Thyroid gland (tissue), 4 donors: ENCODE measurements at regions not wholly inside any gene's neighbourhood (a gene's known extent, or its start where the extent isn't known, plus 50 kb on each side); places are given as distances from the start of the nearest gene placed in this dataset.
"Not testable (repeated sequence)": the region's sequence is repeated elsewhere in the genome, so short reads cannot be mapped to it uniquely, and the experiment has no call there.

Source experiments
- DNase-seq, 2 donors: peaks; one replicate each; pipeline ENCODE4 v3.0.0-alpha.2; 2019
- H3K27ac ChIP-seq, 3 donors: fragments of 200-600 bp; sonication (generic); 1 replicate in 2 of 3; 2 replicates in 1 of 3; pipeline ENCODE4 v1.5.1; 2016 to 2019; ENCODE audit warnings: mild to moderate bottlenecking in 1 of 3, moderate library complexity in 1 of 3
- H3K27me3 ChIP-seq: fragments of 200-600 bp; sonication (generic); one replicate; pipeline ENCODE4 v1.5.1; 2019
- H3K36me3 ChIP-seq, 2 donors: fragments of 200-600 bp; sonication (generic); one replicate each; pipeline ENCODE4 v1.5.1; 2016 to 2019
- H3K4me1 ChIP-seq, 2 donors: fragments of 200-600 bp; sonication (generic); one replicate each; pipeline ENCODE4 v1.5.1; 2017 to 2019
- H3K4me3 ChIP-seq, 3 donors: fragments of 200-600 bp; sonication (generic); replicated peaks in 1 of 3; 1 replicate in 2 of 3; 2 replicates in 1 of 3; pipeline ENCODE4 v1.5.1; 2016; ENCODE audit warnings: mild to moderate bottlenecking in 1 of 3
- H3K9me3 ChIP-seq: fragments of 200-600 bp; sonication (generic); one replicate; pipeline ENCODE4 v1.5.1; 2017
- POLR2A ChIP-seq, 2 donors: fragments of 450-650 bp; IDR thresholded peaks; one replicate each; pipeline ENCODE4 v1.6.1; 2017; ENCODE audit warnings: antibody characterized with exemption in 2 of 2, mild to moderate bottlenecking in 2 of 2, moderate library complexity in 1 of 2
- WGBS, 2 donors: methylation state at CpG; one replicate each; pipeline ENCODE4 v1.1.5; 2017; 5-methylcytosine and 5-hydroxymethylcytosine counted together
- intact Hi-C: fragments of 100-400 bp; cut with DNase I; formaldehyde crosslinking; loops from one replicate; pipeline ENCODE4 v1.15.1; 2023
- TF ChIP-seq, protein P1 (sequence below), 6 experiments: fragments of 200-600 bp in 3 of 6; fragments of 450-650 bp in 3 of 6; sonication (generic) in 3 of 6; IDR thresholded peaks; one replicate each; pipeline ENCODE4 v1.5.1; 2016 to 2019; ENCODE audit warnings: antibody characterized with exemption in 6 of 6, mild to moderate bottlenecking in 2 of 6, inconsistent platforms in 1 of 6, moderate library complexity in 1 of 6

DNA sequence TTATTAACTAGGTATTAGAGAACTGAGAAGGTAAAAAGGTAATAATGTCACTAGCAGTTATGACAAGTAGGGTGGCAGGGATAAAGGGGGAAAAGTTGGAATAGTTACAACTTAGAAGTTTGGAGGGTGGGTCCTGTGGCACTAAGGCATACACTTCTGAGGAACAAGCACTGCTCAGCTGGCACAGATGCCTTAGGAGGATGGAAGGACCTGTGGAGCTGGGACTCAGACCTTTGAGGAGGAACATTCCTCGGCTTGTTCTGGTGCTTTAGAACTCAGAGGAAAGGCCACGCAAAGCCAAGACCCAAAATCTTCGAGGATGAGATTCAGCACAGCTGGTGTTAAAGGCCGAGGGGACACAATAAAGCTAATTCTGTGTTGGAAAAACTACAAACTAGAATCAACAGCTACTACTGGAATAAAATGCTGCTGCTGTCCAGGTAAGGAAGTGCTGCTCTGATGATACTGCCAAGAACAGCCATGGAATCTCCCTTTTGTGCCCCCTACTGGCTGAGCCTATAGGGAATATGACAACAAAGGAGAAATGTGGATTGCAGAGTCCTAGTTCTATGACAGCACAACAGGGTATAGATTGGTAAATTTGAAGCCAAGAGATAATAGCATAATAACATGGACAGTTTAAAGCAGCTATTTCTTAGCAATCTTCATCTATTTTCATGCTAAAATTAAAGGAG lies 126.7 kb downstream of the SLC25A46 start:
- Histone ChIP-seq H3K27ac (no peak overlapping the region), H3K4me3 (no peak overlapping the region), H3K9me3 (no peaks in the 10 kb centered on the region), H3K27me3 (no peaks in the 10 kb centered on the region), H3K36me3 (no peaks in the 10 kb centered on the region), H3K4me1 (no peaks in the 10 kb centered on the region)
- 67 to 68% methylated on average over 4 of the region's 4 CpGs for WGBS, 2 donors
- no peak for DNase-seq
- intact Hi-C loops: no loop called here
- TF ChIP-seq, protein P1, sequence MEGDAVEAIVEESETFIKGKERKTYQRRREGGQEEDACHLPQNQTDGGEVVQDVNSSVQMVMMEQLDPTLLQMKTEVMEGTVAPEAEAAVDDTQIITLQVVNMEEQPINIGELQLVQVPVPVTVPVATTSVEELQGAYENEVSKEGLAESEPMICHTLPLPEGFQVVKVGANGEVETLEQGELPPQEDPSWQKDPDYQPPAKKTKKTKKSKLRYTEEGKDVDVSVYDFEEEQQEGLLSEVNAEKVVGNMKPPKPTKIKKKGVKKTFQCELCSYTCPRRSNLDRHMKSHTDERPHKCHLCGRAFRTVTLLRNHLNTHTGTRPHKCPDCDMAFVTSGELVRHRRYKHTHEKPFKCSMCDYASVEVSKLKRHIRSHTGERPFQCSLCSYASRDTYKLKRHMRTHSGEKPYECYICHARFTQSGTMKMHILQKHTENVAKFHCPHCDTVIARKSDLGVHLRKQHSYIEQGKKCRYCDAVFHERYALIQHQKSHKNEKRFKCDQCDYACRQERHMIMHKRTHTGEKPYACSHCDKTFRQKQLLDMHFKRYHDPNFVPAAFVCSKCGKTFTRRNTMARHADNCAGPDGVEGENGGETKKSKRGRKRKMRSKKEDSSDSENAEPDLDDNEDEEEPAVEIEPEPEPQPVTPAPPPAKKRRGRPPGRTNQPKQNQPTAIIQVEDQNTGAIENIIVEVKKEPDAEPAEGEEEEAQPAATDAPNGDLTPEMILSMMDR (IDR thresholded peaks at IDR 0.05): no peak
- no peak for TF ChIP-seq POLR2A (IDR thresholded peaks at IDR 0.05)

DNA sequence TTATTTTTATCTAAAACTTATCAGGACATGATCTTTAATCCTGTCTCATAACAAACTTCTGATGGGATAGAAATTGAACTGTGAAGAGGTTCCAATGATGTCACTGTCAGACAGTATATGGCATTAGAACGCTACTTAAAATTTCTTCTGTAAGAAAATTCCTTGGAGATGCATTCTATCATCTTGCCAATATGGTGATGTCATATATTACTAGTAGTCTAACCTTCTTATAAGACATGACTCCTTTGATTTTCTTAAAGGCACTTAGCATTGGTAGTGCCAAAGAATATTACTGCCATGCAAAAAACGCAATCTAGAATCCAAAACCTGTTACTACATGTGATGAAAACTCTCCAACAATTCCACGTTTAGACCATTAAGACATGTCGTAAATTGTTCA lies 131.1 kb downstream of the SLC25A46 start:
- Histone ChIP-seq H3K27ac (no peak overlapping the region), H3K27me3 (no peaks in the 10 kb centered on the region), H3K9me3 (no peaks in the 10 kb centered on the region), H3K4me3 (no peak overlapping the region), H3K4me1 (no peaks in the 10 kb centered on the region), H3K36me3 (no peaks in the 10 kb centered on the region)
- intact Hi-C loops: no loop called here
- WGBS, 2 donors: 83 to 90% methylated on average over 4 of the region's 4 CpGs
- no peak for DNase-seq
- TF ChIP-seq, protein P1 (IDR thresholded peaks at IDR 0.05): no peak
- no peak for TF ChIP-seq POLR2A (IDR thresholded peaks at IDR 0.05)

DNA sequence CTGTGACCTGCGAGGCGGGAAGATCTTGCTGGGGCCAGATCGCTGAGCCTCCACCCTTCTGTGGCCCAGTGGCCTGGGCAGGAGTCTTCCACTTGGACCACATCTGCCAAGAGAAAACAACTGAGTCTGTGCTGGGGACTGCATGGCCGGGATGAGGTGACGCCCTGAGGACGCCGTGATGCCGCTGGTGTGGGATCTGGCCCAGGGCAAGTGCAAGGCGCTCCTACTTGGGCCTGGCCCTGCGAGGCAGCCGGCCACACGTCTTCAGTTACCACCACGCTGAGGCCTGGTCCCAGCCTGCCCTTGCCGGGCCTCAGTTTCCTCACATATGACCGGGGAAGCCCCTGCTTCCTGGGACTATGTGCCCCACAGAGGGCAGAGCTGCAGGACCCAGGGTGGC lies 133.4 kb downstream of the SLC25A46 start:
- 92 to 97% methylated on average over 3 to 13 of the region's 15 CpGs for WGBS, 2 donors
- no peaks in the 10 kb centered on the region for H3K4me1 ChIP-seq
- no peak for TF ChIP-seq POLR2A (IDR thresholded peaks at IDR 0.05)
- TF ChIP-seq, protein P1 (IDR thresholded peaks at IDR 0.05): no peak
- intact Hi-C loops: no loop called here
- no peak overlapping the region for H3K4me3 ChIP-seq
- DNase-seq: no peak
- no peaks in the 10 kb centered on the region for H3K9me3 ChIP-seq
- no peaks in the 10 kb centered on the region for H3K36me3 ChIP-seq
- no peaks in the 10 kb centered on the region for H3K27me3 ChIP-seq
- H3K27ac ChIP-seq: no peak overlapping the region

DNA sequence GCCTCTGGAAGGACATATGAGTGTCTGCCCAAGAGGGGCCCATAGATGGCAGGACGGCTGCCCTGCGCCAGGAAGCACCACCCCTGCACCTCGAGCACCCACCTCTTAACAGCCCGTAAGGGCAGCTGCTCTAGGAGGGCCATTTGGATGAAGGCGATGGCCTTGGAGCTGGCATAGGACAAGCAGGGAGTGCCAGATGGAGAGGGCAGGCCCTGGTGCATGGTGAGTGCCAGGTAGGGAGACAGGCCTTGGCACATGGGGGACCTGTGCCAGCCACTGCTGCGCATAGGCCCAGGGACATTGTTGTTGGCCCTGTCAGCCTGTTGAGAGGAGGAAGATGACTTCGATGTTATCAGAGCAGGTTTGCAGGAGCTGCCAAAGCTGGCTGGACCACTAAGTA lies 134.2 kb downstream of the SLC25A46 start:
- DNase-seq: no peak
- 92 to 99% methylated on average over 2 to 7 of the region's 7 CpGs for WGBS, 2 donors

DNA sequence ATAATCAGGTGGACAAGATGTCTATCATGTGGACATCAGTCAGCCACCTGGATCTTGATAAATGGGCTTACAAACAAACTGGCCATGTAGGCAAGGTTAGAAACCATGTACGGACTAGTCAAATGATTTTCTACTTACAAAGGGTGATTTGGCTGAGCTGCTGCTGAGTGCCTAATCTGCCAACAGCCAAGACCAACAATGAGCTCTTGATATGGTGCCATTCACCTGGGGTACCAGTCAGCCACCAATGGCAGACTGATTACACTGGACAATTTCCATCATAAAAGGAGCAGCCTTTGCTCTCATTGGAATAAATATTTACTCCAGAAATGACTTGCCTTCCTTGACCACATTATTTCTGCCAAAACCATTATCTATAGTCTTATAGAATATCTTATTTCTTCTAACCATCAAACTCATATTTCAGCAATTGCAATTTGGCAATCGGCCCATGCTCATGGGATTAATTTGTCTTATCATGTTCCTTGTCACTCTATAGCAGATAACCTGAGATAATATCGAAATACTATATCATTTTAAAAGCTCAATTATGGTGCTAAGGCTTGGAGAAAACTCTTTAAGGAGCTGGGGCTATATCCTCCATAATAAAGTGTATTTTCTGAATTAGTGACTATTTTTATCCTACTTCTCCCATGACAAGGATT lies 135.1 kb downstream of the SLC25A46 start:
- intact Hi-C loops: no loop called here
- no peaks in the 10 kb centered on the region for H3K36me3 ChIP-seq
- 48% methylated on average over 3 of the region's 3 CpGs for WGBS, 2 donors
- H3K4me1 ChIP-seq: no peaks in the 10 kb centered on the region
- no peaks in the 10 kb centered on the region for H3K9me3 ChIP-seq
- H3K27me3 ChIP-seq: no peaks in the 10 kb centered on the region
- no peak for DNase-seq
- H3K27ac ChIP-seq: no peak overlapping the region
- H3K4me3 ChIP-seq: no peak overlapping the region
- no peak for TF ChIP-seq POLR2A (IDR thresholded peaks at IDR 0.05)
- TF ChIP-seq, protein P1 (IDR thresholded peaks at IDR 0.05): no peak

More for the DNA sequence above, 134.2 kb downstream of the SLC25A46 start:
- H3K27ac ChIP-seq: no peak overlapping the region
- intact Hi-C loops: no loop called here
- no peak for TF ChIP-seq POLR2A (IDR thresholded peaks at IDR 0.05)
- TF ChIP-seq, protein P1 (IDR thresholded peaks at IDR 0.05): no peak
- no peaks in the 10 kb centered on the region for H3K36me3 ChIP-seq
- H3K27me3 ChIP-seq: no peaks in the 10 kb centered on the region
- H3K4me3 ChIP-seq: no peak overlapping the region
- no peaks in the 10 kb centered on the region for H3K9me3 ChIP-seq
- no peaks in the 10 kb centered on the region for H3K4me1 ChIP-seq

DNA sequence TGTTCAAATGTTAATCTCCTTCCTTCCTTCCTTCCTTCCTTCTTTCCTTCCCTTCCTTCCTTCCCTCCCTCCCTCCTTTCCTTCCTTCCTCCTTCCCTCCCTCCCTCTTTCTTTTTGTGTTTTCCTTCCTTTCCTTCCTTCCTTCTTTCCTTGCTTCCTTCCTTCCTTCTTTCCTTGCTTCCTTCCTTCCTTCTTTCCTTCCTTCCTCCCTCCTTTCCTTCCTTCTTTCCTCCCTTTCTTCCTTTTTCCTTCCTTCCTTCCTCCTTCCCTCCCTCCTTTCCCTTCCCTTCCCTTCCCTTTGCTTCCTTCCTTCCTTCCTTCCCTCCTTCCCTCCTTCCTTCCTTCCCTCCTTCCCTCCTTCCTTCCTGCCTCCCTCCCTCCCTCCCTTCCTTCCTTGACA lies 136.3 kb downstream of the SLC25A46 start:
- H3K27me3 ChIP-seq, H3K4me3 ChIP-seq, H3K36me3 ChIP-seq, intact Hi-C loops, H3K4me1 ChIP-seq, H3K27ac ChIP-seq, DNase-seq, H3K9me3 ChIP-seq: not testable (repeated sequence)
